Thoracic aorta (tissue), 2 donors: ENCODE measurements at regions not wholly inside any gene's neighbourhood (a gene's known extent, or its start where the extent isn't known, plus 50 kb on each side); places are given as distances from the start of the nearest gene placed in this dataset.

Experiments used
- ATAC-seq: fragments of 150-250 bp; one replicate; pipeline ENCODE4 v1.8.0; 2017; ENCODE audit warnings: low read depth; ENCODE audit not compliant: insufficient number of reproducible peaks, low FRiP score
- DNase-seq: peaks from one replicate; pipeline ENCODE4 v3.0.0-alpha.2; 2020; ENCODE audit warnings: low spot score
- H3K27ac ChIP-seq, 2 donors: fragments of 200-600 bp; sonication (generic); 1 replicate in 1 of 2; 2 replicates in 1 of 2; pipeline ENCODE4 v1.5.1; 2016; ENCODE audit warnings: mild to moderate bottlenecking in 2 of 2, moderate library complexity in 2 of 2
- H3K27me3 ChIP-seq: fragments of 200-600 bp; sonication (generic); replicated peaks from 2 replicates; pipeline ENCODE4 v1.6.0; 2016; ENCODE audit warnings: mild to moderate bottlenecking; ENCODE audit not compliant: insufficient read depth
- H3K36me3 ChIP-seq: fragments of 200-600 bp; sonication (generic); one replicate; pipeline ENCODE4 v1.5.1; 2016
- H3K4me1 ChIP-seq, 2 donors: fragments of 200-600 bp; sonication (generic); 1 replicate in 1 of 2; 2 replicates in 1 of 2; pipeline versions ENCODE4 v1.5.1 to v1.6.0; 2016; ENCODE audit warnings: low read depth in 2 of 2, mild to moderate bottlenecking in 1 of 2; ENCODE audit not compliant: control insufficient read depth in 1 of 2
- H3K4me3 ChIP-seq: fragments of 200-600 bp; sonication (generic); 2 replicates; pipeline ENCODE4 v1.5.1; 2016; ENCODE audit warnings: mild to moderate bottlenecking
- H3K9me3 ChIP-seq: fragments of 200-600 bp; sonication (generic); 2 replicates; pipeline ENCODE4 v1.5.1; 2016
- TF ChIP-seq, protein P1 (sequence below): fragments of 200-600 bp; sonication (generic); IDR thresholded peaks from one replicate; pipeline ENCODE4 v1.5.1; 2019; ENCODE audit warnings: antibody characterized with exemption

DNA sequence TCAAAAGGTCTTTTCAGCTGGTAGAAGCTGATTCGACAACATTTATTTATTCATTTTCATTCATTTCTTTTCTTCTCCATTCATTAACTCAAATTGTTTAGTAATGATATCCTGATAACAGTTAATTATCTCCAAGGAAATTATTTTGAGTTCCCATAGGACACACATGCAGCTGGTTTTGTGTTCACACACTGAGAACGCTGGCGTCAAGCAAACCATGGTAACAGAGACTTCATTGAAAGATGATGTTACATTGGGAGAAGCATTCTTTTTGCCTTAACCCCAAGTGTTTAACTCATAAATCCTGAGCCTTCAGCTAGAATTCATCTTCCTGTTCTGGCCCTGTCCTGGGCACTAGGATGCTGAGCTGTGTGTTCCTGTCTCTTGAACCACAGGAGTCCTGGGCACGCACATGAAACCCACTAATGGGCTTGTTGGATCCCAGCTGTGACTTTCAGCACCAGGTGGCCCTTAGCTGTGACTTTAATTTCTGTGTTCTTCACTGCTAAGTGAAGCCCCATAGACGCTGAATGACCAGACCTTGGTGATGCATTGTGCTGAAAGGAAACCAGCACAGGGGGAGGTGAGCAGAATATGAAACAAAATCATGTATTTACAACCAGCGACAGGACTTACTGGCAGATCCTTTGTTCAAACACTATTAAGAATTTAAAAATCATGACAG, 121.5 kb upstream of the PRSS58 start:
- DNase-seq, result no peak
- ATAC-seq, result no peak
- H3K27me3 ChIP-seq, result no peaks in the 10 kb centered on the region
- no peaks in the 10 kb centered on the region for H3K4me1 ChIP-seq
- H3K4me3 ChIP-seq, result no peak overlapping the region
- no peak overlapping the region for H3K27ac ChIP-seq
- no peaks in the 10 kb centered on the region for H3K9me3 ChIP-seq
- TF ChIP-seq, protein P1, sequence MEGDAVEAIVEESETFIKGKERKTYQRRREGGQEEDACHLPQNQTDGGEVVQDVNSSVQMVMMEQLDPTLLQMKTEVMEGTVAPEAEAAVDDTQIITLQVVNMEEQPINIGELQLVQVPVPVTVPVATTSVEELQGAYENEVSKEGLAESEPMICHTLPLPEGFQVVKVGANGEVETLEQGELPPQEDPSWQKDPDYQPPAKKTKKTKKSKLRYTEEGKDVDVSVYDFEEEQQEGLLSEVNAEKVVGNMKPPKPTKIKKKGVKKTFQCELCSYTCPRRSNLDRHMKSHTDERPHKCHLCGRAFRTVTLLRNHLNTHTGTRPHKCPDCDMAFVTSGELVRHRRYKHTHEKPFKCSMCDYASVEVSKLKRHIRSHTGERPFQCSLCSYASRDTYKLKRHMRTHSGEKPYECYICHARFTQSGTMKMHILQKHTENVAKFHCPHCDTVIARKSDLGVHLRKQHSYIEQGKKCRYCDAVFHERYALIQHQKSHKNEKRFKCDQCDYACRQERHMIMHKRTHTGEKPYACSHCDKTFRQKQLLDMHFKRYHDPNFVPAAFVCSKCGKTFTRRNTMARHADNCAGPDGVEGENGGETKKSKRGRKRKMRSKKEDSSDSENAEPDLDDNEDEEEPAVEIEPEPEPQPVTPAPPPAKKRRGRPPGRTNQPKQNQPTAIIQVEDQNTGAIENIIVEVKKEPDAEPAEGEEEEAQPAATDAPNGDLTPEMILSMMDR, result no peak
- no peaks in the 10 kb centered on the region for H3K36me3 ChIP-seq

DNA sequence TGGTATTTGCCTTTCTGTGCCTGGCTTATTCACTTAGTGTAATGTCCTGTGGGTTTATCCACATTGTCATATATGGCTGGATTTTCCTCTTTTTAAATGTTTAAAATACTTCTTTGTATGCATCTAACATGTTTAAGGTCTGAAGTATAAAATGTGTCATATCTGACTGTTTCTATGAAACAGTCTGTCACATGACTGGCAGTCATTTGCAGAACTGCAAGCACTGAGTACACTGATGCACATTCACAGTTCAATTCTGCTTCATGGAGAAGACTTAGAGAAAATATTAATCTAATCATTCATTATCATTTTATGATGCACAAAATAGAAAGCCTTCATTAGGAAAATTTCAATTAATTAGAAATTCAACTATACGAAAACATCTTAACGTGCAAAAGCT, 119.7 kb upstream of the PRSS58 start:
- no peak overlapping the region for H3K4me3 ChIP-seq
- no peaks in the 10 kb centered on the region for H3K9me3 ChIP-seq
- TF ChIP-seq, protein P1, result no peak
- H3K36me3 ChIP-seq, result no peaks in the 10 kb centered on the region
- DNase-seq (no peak), ATAC-seq (no peak)
- no peak overlapping the region for H3K27ac ChIP-seq
- H3K4me1 ChIP-seq, result no peaks in the 10 kb centered on the region
- H3K27me3 ChIP-seq, result no peaks in the 10 kb centered on the region

DNA sequence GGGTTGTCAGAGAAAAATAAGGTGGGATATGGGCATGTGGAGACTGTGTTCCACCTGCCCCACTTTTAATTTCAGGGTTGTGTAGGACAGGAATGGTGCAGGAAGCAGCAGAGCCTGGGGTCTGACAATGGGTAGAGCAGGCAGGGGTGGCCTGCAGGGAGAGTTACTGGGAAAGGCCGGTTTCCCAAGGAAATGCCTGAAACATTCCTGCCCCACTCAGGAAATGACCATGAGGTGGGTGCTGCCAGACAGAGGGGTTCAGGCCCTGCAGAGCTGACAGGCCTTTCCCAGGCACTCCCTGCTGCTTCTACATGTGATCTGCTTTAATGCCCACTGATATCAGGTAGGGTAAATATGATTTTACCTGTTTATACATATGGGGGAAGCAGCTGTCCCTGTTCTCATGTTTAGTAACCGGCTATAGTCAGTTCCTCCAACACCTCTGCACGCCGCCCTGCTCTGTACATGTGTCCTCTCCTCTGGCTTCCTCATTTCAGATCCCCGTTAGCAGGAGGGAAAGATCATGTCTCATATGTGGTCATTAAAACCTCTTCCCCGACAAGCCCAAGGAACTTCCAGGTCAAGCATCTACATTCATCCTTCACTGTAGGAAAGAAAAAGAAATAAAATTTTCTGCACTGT, 118.6 kb upstream of the PRSS58 start:
- Histone ChIP-seq H3K4me3 (no peak overlapping the region), H3K36me3 (no peaks in the 10 kb centered on the region), H3K4me1 (no peaks in the 10 kb centered on the region), H3K9me3 (no peaks in the 10 kb centered on the region), H3K27me3 (no peaks in the 10 kb centered on the region), H3K27ac (no peak overlapping the region)
- DNase-seq, result no peak
- TF ChIP-seq, protein P1, result no peak
- no peak for ATAC-seq

DNA sequence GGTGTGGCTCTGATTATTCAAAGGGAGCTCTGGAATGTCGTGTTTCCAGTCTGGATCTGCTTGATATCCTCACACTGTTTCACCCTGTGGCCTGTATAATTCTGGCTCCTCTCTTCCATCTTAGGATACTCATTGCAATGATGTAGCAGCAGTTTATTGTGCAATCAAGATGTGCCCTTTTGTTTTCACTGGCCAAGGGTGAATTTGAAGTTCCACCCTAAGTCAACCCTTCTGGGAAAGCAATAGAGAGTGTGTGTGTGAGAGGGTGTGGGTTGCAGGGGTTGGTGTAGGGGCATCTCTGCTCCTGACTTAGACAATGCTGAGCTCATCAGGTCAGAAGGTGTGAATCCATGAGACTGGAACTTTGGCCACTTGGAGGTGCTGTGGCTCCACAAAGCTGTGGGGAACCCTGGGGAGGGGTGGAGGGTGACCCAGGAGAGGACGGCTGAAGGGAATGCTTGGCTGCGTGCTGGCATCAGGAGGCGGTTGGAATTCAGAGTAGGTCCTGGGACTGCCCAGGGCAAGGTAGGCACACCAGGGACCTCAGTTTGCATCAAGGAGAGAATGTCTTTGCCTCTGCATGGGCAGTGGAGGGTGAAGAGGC, 118.0 kb upstream of the PRSS58 start:
- no peaks in the 10 kb centered on the region for H3K4me1 ChIP-seq
- no peak overlapping the region for H3K4me3 ChIP-seq
- no peak overlapping the region for H3K27ac ChIP-seq
- TF ChIP-seq, protein P1, result no peak
- no peaks in the 10 kb centered on the region for H3K9me3 ChIP-seq
- H3K36me3 ChIP-seq, result no peaks in the 10 kb centered on the region
- no peaks in the 10 kb centered on the region for H3K27me3 ChIP-seq
- ATAC-seq (no peak), DNase-seq (no peak)

DNA sequence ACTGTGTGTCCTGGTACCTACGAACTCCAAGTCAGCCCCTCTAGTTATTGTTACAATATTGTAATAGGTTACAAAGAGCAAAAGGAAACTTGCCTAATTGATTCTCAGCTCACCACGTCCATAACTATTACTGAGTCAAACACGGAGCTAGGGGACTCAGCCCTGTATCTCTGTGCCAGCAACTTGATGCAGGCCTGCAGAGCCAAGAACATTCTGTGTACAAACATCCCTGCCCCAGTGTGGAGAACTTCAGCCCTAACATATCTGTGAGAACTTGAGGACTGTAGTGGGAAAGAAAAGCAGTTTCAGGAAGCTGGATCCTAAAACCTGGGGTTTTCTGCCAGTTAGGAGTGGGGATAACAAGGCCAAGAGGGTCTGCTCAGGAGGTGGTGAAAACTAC, 114.9 kb upstream of the PRSS58 start:
- no peak for ATAC-seq
- peaks cover 3% of the 10 kb centered on the region for H3K9me3 ChIP-seq
- TF ChIP-seq, protein P1, result no peak
- H3K4me1 ChIP-seq, result no peaks in the 10 kb centered on the region
- no peak for DNase-seq
- no peaks in the 10 kb centered on the region for H3K36me3 ChIP-seq
- H3K27me3 ChIP-seq, result no peaks in the 10 kb centered on the region
- no peak overlapping the region for H3K27ac ChIP-seq
- H3K4me3 ChIP-seq, result no peak overlapping the region
